Spleen (tissue), 7 donors: ENCODE measurements at regions not wholly inside any gene's neighbourhood (a gene's known extent, or its start where the extent isn't known, plus 50 kb on each side); places are given as distances from the start of the nearest gene placed in this dataset.

Experiments used
- CTCF ChIP-seq, 11 experiments: fragments of 200-600 bp in 7 of 11; fragments of 450-650 bp in 4 of 11; sonication (generic) in 4 of 11; IDR thresholded peaks in 8 of 11; conservative IDR thresholded peaks in 3 of 11; 1 replicate in 7 of 11; 2 replicates in 4 of 11; pipeline versions ENCODE4 v1.4.0 to v1.8.0; 2016 to 2021; ENCODE audit warnings: antibody characterized with exemption in 11 of 11, inconsistent platforms in 4 of 11, mild to moderate bottlenecking in 1 of 11
- POLR2A ChIP-seq, 3 donors: fragments of 450-650 bp; IDR thresholded peaks; one replicate each; pipeline ENCODE4 v1.5.1; 2017; ENCODE audit warnings: antibody characterized with exemption in 3 of 3, mild to moderate bottlenecking in 1 of 3
- POLR2AphosphoS5 ChIP-seq, 3 donors: sonication (generic); formaldehyde crosslinking; IDR thresholded peaks; one replicate each; pipeline ENCODE4 v1.5.1; 2017; ENCODE audit warnings: antibody characterized with exemption in 3 of 3
- donor health status: DM: no; HTN: no; CAD: no; lungs with moderate emphysema.
- donor health status: DM: no; HTN: no; CAD: no.
- donor health status: DM: no; HTN: no; CAD: no.

DNA sequence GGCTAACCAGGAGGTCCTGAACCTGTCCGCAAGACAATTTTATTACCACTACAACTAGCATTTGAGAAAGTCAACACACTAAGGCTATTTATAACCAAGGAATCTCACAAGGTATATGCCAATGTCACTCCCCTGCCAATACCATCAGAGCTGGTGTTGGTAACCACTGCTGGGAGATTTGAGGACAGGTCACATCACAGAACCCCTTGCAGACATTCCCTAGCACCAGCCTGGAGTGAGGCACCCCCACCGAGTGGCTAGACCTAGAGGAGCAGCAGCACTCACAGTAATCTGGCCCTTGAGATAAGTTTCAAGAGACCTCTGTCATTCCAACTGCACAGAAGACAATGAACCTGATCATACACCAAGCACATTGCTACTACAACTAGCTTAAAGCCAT lies 483.2 kb downstream of the MMUT start:
- no peak for TF ChIP-seq CTCF (IDR thresholded peaks at IDR 0.05 in 8 of 11, conservative IDR thresholded peaks at IDR 0.05 in 3 of 11)
- no peak for TF ChIP-seq POLR2AphosphoS5 (IDR thresholded peaks at IDR 0.05)
- no peak for TF ChIP-seq POLR2A (IDR thresholded peaks at IDR 0.05)
